GM21717 (cell line): ENCODE measurements at regions not wholly inside any gene's neighbourhood (a gene's known extent, or its start where the extent isn't known, plus 50 kb on each side); places are given as distances from the start of the nearest gene placed in this dataset.
"Not testable (repeated sequence)": the region's sequence is repeated elsewhere in the genome, so short reads cannot be mapped to it uniquely, and the experiment has no call there.

ENCODE experiments used
- ATAC-seq: cut with Tn5 transposase; IDR thresholded peaks from one replicate; pipeline ENCODE4 v1.9.1; 2021; ENCODE audit warnings: mild to moderate bottlenecking, moderate library complexity; ENCODE audit not compliant: unreplicated experiment

DNA sequence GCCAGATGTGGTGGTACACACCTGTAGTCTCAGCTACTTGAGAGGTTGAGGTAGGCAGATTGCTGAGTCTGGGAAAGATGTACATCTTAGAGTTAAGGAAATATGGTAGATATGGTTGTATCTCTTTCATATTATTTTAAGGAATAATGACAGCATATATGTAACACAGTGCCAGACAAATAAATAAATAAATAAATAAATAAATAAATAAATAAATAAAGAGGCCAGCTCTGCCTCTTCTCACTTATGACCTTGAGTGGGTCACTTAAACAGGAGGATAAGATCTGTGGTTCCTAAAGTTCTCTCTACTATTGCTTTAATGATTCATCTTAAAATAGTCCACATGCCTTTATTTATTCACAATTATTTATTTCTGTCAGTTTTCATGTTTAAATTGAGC, 890.9 kb upstream of the TENM4 start:
- no peak for ATAC-seq

DNA sequence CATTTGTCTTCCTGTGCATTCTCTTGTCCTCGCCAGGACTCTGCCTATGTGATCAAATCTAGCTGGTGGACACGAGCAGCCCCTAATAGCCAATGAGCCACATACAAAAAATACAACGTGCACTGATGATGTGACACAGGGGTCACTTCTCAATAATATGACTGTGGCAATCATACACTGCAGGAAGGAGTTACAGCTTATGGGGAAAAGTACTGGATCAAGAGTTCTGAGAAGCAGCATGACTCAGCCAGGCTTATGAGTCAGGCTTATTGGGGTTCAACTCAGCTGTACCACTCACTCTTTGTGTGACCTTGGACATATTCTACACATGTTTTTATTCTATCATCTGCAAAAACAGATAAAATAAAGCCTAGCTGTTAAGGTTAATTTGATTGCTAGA, 889.4 kb upstream of the TENM4 start:
- ATAC-seq = no peak

DNA sequence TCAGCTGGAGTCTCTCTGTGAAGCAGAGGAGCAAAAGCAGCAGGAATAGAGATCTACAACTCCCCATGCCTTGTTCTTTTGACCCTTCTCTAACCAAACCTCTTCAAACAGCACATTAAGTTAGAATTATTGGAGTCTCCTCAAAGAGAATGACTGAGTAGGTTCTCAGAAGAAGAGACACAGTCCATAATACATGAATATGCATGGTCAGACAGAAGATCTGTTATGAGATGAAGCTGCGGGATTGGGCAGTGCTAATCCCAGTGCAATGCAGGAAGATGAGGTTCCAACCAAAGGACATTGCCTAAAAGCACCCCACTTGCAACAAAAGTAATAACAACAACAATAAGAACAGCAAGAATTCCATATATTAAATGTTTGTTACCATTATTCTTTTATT, 887.9 kb upstream of the TENM4 start:
- ATAC-seq = no peak

GRCh38 chr11:80327956-80328614, 887.3 kb upstream of the TENM4 start:
- no peak for ATAC-seq

GRCh38 chr11:80321786-80322185, 881.0 kb upstream of the TENM4 start:
- no peak for ATAC-seq

GRCh38 chr11:80320765-80321164, 879.9 kb upstream of the TENM4 start:
- ATAC-seq = no peak

GRCh38 chr11:80320226-80320625, 879.4 kb upstream of the TENM4 start:
- no peak for ATAC-seq

GRCh38 chr11:80317612-80318011, 876.8 kb upstream of the TENM4 start:
- ATAC-seq = no peak

- ATAC-seq = no peak
These were observed 874.4 kb upstream of the TENM4 start for GRCh38 chr11:80315200-80315599.

- no peak for ATAC-seq
These were observed 868.5 kb upstream of the TENM4 start for GRCh38 chr11:80309301-80309700.

- ATAC-seq = no peak
These were observed 866.8 kb upstream of the TENM4 start for GRCh38 chr11:80307676-80308075.

DNA sequence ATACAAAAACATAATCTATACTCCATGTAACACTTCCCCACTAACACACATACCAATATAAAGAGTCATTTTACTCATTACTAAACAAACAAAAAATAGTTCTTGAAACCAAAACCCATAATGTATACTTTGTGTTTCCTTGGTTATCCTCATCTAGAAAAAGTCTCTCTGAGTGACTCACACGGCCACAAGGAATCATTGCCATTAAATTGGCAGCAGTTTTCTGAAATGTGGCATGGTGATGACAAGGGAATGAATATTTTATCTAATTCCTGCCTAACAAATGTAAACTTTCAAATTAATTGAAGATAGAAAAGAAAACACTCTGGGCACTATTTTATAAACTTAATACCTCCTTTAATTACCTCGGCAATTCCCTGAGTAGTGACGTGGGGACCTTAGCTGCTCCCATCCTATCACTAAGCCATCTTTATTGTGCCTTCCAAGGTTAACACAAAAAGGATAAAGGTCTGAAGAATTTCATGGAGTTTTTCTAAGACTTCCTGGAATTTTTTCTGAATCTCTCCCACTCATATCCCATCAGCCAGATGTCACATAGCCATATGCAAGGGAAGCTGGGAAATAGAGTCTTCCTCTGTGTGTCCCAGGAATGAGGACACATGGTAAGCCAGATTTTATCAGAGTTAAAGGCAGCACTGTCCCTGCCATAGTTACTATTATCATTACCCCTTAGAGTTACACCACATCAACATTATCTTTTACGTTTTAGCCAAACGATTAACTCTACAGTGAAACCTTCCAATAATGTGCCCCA, 857.2 kb upstream of the TENM4 start:
- ATAC-seq = no peak

GRCh38 chr11:80293293-80293692, 852.5 kb upstream of the TENM4 start:
- no peak for ATAC-seq

DNA sequence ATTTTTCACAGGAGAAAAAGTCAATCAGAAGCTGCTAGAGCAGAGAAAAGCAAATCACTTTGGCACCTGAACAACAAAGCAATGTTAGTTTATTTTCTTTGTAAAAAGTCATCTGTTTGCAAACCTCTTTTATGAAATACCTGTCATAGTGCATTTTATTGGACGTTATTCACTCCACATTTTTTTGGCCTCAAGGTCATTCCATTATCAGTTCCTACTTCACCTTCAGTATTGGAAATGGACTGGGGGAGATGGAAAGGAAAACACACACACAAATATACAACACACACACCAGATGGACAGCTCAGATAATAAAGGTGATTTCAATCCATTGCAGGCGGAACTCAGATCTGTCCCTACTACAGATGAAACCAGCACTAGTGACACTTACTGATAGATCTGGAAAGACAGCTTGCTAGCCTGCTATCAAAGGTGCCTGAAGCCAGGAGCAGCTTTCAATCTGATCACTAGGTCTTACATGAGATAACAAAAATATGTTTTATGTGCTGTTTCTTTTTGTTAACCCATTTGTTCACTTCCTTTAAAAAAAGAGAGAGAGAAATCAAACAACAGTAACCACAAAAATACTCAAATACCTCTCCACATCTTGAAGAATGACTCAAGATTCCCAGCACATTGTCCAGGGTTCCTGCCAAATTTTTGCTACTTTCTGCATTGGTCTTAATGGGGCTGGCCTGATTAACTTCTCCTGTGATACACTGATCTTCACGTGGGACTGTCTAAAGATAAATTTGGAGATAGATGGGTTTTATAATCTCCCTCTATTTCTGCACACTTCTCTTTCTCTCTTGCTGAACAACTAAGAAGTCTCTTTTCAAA, 844.3 kb upstream of the TENM4 start:
- no peak for ATAC-seq

GRCh38 chr11:80282643-80283042, 841.8 kb upstream of the TENM4 start:
- ATAC-seq = no peak

GRCh38 chr11:80281194-80281593, 840.4 kb upstream of the TENM4 start:
- ATAC-seq = no peak

DNA sequence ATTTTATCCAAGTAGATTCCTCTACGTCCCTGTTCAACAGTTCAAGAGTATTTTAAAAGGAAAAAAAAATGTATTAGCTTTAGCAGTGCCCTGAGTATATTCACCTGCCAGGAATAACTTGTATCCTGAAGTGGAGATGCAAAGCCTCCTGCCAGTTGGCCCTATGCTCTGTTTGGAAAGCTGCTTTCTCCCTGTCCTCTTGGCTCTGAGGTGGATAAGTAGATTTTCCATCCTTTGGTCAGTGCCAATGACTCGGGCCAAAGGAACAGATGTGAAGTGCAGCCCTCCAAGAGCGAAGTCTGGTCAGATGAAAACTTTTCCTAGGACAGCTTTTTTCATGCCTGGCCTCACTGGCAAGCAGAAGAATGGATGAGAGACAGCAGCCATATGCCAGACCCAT, 839.9 kb upstream of the TENM4 start:
- ATAC-seq = no peak

GRCh38 chr11:80261776-80262175, 820.9 kb upstream of the TENM4 start:
- ATAC-seq = no peak

DNA sequence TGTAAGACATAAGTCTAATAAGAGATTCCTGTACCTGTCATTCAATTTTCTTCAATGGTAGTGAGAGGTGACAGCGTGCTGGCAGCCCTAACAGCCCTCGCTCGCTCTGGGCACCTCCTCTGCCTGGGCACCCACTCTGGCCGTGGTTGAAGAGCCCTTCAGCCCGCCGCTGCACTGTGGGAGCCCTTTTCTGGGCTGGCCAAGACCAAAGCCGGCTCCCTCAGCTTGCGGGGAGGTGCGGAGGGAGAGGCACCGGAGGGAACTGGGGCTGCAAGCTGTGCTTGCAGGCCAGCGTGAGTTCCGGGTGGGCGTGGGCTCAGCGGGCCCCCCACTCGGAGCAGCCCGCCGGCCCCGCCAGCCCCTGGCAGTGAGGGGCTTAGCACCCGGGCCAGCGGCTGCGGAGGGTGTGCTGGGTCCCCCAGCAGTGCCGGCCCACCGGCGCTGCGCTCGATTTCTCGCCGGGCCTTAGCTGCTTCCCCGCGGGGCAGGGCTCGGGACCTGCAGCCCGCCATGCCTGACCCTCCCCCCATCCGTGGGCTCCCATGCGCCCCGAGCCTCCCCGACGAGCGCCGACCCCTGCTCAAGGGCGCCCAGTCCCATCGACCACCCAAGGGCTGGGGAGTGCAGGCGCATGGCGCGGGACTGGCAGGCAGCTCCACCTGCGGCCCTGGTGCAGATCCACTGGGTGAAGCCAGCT, 816.6 kb upstream of the TENM4 start:
- ATAC-seq = not testable (repeated sequence)

DNA sequence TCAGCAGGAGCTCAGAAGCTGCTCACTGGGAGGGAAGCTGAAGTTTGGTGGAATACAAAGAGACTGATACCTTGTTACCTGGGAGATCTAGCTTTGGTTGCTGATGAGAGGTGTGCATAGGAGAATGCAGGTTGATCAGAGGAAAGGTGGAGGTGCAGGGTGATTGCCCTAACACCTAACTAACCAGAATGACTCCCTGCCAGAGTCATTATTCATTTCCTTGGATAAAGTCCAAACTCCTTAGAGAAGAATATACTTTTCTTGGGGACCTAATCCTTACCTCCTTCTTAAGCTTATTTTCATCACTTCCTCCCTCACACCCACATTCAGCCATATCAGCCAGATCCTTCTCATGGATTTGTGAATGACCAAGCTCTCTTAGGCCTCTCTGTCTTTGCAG, 814.2 kb upstream of the TENM4 start:
- ATAC-seq = no peak

DNA sequence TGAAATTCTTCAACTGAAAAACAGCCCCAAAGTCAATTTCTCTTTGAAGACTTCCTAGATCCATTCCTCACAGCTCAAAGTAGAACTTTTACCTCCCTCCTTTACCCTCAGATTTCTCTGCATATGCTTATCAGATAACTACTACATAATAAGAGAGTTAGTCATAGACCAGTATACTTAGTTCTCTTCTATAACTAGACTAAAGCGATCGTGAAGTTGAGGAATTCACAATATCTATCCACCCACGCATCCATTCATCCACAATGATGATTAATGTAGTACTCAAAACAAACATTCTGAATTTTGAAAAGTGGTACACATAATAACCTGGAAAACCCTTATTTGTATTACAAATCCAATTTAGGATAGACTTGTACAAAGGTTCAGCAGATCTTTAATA, 800.9 kb upstream of the TENM4 start:
- no peak for ATAC-seq
